Adrenal gland (tissue), 9 donors: ENCODE measurements at regions not wholly inside any gene's neighbourhood (a gene's known extent, or its start where the extent isn't known, plus 50 kb on each side); places are given as distances from the start of the nearest gene placed in this dataset.
A peak's percentile ranks its signal among the peaks of the same experiment; 100 is the strongest.

Experiments used
- DNase-seq, 7 donors: peaks; one replicate each; pipeline ENCODE4 v3.0.0-alpha.2; 2019 to 2020
- H3K27ac ChIP-seq, 5 donors: fragments of 200-600 bp; sonication (generic) in 4 of 5; 1 replicate in 3 of 5; 2 replicates in 2 of 5; pipeline versions ENCODE4 v1.5.1 to v1.8.0; 2016 to 2020; ENCODE audit warnings: mild to moderate bottlenecking in 1 of 5
- H3K27me3 ChIP-seq: fragments of 200-600 bp; 2 replicates; pipeline ENCODE4 v1.8.0; 2021
- H3K36me3 ChIP-seq, 2 donors: fragments of 200-600 bp; replicated peaks in 1 of 2; 1 replicate in 1 of 2; 2 replicates in 1 of 2; pipeline versions ENCODE4 v1.5.1 to v1.8.0; 2018 to 2022
- H3K4me1 ChIP-seq, 2 donors: fragments of 200-600 bp; replicated peaks in 1 of 2; 1 replicate in 1 of 2; 2 replicates in 1 of 2; pipeline versions ENCODE4 v1.5.1 to v1.8.0; 2018 to 2021
- H3K4me3 ChIP-seq, 4 donors: fragments of 200-600 bp; sonication (generic) in 3 of 4; one replicate each; pipeline ENCODE4 v1.5.1; 2016 to 2018
- H3K9me3 ChIP-seq, 3 donors: fragments of 200-600 bp; sonication (generic) in 1 of 3; replicated peaks in 1 of 3; 1 replicate in 2 of 3; 2 replicates in 1 of 3; pipeline versions ENCODE4 v1.5.1 to v1.8.0; 2016 to 2021
- CTCF ChIP-seq, 6 experiments: fragments of 450-650 bp in 4 of 6; fragments of 200-600 bp in 2 of 6; sonication (generic) in 1 of 6; IDR thresholded peaks; 1 replicate in 5 of 6; 2 replicates in 1 of 6; pipeline versions ENCODE4 v1.5.1 to v1.8.0; 2016 to 2021; ENCODE audit warnings: antibody characterized with exemption in 6 of 6, mild to moderate bottlenecking in 2 of 6, moderate library complexity in 1 of 6
- POLR2A ChIP-seq, 2 donors: fragments of 450-650 bp; IDR thresholded peaks; one replicate each; pipeline ENCODE4 v1.6.1; 2017; ENCODE audit warnings: antibody characterized with exemption in 2 of 2, mild to moderate bottlenecking in 2 of 2, moderate library complexity in 1 of 2
- WGBS, 4 donors: extraction: QIAGEN DNeasy Blood & Tissue Kit in 2 of 4; methylation state at CpG; one replicate each; pipeline versions ENCODE4 v1.1.5 to v1.1.7; 2013 to 2017; 5-methylcytosine and 5-hydroxymethylcytosine counted together
- intact Hi-C, 2 donors: fragments of 100-400 bp; cut with DNase I; formaldehyde crosslinking; loops; one replicate each; pipeline versions ENCODE4 v1.14.1 to v1.15.0; 2022 to 2023
- donor health status: healthy with polysubstance abuse.
- donor health status: Bipolar disorder and iron deficiency.
- donor health status: DM: yes; HTN: yes; CAD: no.
- donor health status: DM: no; HTN: no; CAD: no.
- donor health status: DM: no; HTN: no; CAD: no.

DNA sequence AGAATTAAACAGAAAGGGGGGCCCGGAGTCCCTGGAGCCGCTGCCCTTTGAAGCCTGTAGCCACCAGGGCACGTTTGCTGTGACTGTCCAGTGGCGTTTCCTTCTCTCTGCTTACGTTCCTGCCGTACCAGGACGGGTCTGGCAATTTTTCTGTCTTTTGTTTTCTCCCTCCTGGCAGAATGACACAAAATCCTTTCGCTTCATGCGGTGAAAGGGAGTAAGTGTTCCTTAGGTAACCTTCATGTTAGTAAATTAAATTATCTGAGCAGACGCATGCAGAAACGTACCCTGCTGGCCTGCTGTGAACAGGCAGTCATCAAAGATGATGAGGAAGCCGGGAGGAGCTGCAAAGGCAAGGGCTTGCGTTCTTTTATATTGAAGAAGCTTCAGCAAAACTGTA lies 299.3 kb upstream of the ARGLU1 start:
- intact Hi-C loops: no loop called here
- Histone ChIP-seq H3K27me3 (no peaks in the 10 kb centered on the region), H3K4me1 (no peaks in the 10 kb centered on the region), H3K9me3 (no peaks in the 10 kb centered on the region), H3K4me3 (no peak overlapping the region), H3K36me3 (no peaks in the 10 kb centered on the region), H3K27ac (no peak overlapping the region)
- peak in 2 of 7 donors; percentile 19 to 51 for DNase-seq
- TF ChIP-seq CTCF (IDR thresholded peaks at IDR 0.05): peak in 1 of 6 experiments; percentile 11
- no peak for TF ChIP-seq POLR2A (IDR thresholded peaks at IDR 0.05)
- 25 to 33% (median 28%) methylated on average over 13 of the region's 13 CpGs for WGBS, 4 donors

DNA sequence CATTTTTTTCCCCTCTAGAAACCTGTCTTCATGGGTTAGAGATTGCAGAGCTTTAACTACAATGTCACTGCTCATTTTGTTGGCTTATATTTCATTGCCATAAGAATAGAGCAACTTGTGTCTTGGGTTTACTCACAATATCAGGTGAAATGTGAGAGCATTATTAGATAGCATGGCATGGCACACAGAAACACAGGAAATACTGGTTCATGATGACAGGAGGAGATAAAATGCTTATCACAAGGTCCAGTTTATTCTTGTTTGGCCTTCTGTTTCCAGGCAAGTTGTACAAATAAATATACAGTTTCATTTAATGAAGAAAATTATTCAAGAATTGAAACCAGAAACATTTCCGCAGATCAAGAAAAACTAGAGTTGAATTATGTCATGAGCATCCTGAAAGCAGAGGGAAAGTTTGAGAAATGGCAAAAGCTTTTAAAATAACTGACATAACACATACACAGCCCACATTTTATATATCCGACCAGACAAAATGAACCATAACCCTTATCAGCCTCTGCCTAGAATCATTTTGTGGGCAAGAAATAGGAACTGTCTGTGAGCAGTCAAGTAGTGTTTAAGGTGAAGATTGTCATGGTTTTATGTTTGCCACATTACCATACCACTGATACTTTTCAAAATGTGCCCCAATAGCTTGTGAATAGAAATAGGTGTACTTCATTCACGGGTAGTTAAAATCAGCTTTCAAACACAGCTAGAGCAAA lies 297.9 kb upstream of the ARGLU1 start:
- intact Hi-C loops: no loop called here
- Histone ChIP-seq H3K27me3 (no peaks in the 10 kb centered on the region), H3K4me1 (no peaks in the 10 kb centered on the region), H3K27ac (no peak overlapping the region), H3K4me3 (no peak overlapping the region), H3K9me3 (no peaks in the 10 kb centered on the region), H3K36me3 (no peaks in the 10 kb centered on the region)
- WGBS, 4 donors: 37 to 49% (median 45%) methylated on average over 3 of the region's 3 CpGs
- TF ChIP-seq CTCF (IDR thresholded peaks at IDR 0.05) (no peak), POLR2A (IDR thresholded peaks at IDR 0.05) (no peak)
- no peak for DNase-seq

GRCh38 chr13:106859533-106859904 lies 291.6 kb upstream of the ARGLU1 start:
- intact Hi-C loops: no loop called here
- no peak for DNase-seq
- H3K4me1 ChIP-seq: no peaks in the 10 kb centered on the region
- WGBS, 4 donors: 30 to 36% (median 35%) methylated on average over 4 of the region's 4 CpGs
- H3K36me3 ChIP-seq: no peaks in the 10 kb centered on the region
- H3K9me3 ChIP-seq: no peaks in the 10 kb centered on the region
- no peak for TF ChIP-seq CTCF (IDR thresholded peaks at IDR 0.05)
- no peak for TF ChIP-seq POLR2A (IDR thresholded peaks at IDR 0.05)
- H3K4me3 ChIP-seq: no peak overlapping the region
- H3K27ac ChIP-seq: no peak overlapping the region
- H3K27me3 ChIP-seq: no peaks in the 10 kb centered on the region

DNA sequence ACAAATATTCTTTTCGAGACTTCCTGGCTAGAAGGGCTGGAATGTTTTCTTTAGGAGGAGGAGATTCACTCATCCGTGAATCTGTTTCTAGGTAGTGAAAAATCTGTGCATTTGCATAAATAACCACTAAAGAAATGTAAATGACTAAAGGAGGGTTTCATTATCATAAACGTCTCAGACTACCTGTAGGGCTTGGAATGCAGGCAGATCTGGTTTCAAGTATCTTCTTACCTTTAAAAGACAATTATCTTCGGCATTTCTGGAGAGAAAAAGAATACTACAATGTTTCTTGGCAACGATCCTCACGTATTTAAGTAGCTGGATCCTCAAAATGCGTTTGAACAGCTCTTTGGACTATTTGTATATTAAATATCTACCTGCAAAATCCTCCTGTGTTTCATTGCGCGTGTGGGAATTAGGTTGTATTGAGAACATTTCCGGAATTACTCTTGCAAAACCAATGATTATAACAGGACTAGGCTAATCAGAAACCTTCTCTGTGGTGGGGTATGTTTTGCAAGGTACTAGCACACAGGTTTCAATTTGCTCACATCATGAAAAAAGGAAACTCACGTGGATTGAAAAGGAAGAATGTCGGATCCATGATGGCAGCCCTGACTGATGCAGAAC lies 291.1 kb upstream of the ARGLU1 start:
- no peaks in the 10 kb centered on the region for H3K4me1 ChIP-seq
- intact Hi-C loops: no loop called here
- 47 to 59% (median 52%) methylated on average over 12 of the region's 12 CpGs for WGBS, 4 donors
- H3K27ac ChIP-seq: no peak overlapping the region
- DNase-seq: no peak
- no peaks in the 10 kb centered on the region for H3K9me3 ChIP-seq
- no peak overlapping the region for H3K4me3 ChIP-seq
- H3K36me3 ChIP-seq: no peaks in the 10 kb centered on the region
- H3K27me3 ChIP-seq: no peaks in the 10 kb centered on the region
- TF ChIP-seq CTCF (IDR thresholded peaks at IDR 0.05) (no peak), POLR2A (IDR thresholded peaks at IDR 0.05) (no peak)
